ENCODE measurements at regions not wholly inside any gene's neighbourhood (a gene's known extent, or its start where the extent isn't known, plus 50 kb on each side); places are given as distances from the start of the nearest gene placed in this dataset.
"Not testable (repeated sequence)": the region's sequence is repeated elsewhere in the genome, so short reads cannot be mapped to it uniquely, and the experiment has no call there.

DNA sequence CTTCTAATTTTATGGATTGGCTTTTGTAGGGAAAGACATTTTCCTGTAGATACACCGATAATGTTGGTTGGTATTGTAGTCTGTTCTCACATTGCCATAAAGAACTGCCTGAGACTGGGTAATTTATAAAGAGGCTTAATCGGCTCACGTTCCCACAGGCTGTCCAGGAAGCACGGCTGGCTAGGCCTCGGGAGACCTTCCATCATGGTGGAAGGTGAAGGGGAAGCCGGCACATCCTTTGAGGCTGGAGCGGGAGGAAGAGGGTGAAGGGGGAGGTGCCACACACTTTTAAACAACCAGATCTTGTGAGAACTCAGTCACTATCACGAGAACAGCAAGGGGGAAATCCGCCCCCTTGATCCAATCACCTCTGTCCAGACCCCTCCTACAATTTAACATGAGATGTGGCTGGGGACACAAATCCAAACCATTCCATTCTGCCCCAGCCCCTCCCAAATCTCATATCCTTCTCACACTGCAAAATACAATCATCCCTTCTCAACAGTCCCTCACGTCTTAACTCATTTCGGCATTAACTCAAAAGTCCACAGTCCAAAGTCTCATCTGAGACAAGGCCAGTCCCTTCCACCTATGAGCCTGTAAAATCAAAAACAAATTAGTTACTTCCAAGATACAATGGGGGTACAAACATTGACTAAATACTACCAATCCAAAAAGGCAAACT lies 66.7 kb upstream of the EIF5 start:
- no peak for DNase-seq (ENCODE audit: low spot score)

- DNase-seq (ENCODE audit: low spot score), result no peak
These were observed 62.8 kb upstream of the EIF5 start for GRCh38 chr14:103271189-103271588.

- DNase-seq (ENCODE audit: low spot score), result no peak
These were observed 60.8 kb upstream of the EIF5 start for GRCh38 chr14:103273145-103273744.

DNA sequence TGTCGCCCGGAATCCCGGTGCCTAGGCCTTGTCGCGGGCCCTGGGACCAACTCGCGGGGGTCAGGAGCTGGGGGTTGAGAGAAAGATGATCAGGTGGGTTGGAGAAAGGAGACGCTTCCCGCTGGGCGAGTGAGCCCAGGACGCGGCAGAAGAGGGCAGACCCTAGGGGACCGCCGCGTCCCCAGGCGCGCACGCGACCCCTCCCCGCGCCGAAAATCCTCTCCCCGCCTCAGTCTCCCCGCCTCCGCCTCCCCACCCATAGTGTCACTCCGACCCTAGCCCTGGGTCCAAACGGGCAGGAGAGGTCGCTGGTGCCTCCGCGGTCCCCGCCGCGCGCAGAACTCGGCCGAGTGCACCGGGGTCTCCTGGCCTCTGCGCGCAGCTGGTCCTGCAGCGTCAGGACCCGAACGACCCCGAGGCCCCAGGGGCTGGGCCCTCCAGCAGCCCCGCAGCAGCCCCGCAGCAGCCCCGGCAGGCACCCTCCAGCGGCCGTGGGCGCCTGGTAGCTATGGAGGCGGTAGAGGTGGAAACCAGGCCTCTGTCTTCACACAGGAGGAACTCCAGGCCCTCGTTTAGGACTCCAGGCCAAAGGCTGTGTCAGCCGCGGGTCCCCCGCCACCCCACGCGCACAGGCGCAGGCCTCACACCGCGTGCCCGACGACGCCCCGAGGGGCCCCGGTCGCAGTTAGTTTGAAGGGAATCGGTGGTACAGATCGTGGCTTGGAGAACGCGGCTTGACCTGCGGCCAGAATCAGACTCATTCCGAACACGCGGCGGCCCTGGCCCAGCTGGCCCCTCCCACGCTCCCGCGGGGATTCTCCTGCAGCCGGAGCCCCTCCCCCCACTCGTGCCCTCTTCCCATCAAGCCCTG lies 60.1 kb upstream of the EIF5 start:
- no peak for DNase-seq (ENCODE audit: low spot score)

- no peak for DNase-seq (ENCODE audit: low spot score)
These were observed 59.0 kb upstream of the EIF5 start for GRCh38 chr14:103275000-103275399.

- DNase-seq (ENCODE audit: low spot score), result no peak
These were observed 56.1 kb upstream of the EIF5 start for GRCh38 chr14:103277931-103278330.

DNA sequence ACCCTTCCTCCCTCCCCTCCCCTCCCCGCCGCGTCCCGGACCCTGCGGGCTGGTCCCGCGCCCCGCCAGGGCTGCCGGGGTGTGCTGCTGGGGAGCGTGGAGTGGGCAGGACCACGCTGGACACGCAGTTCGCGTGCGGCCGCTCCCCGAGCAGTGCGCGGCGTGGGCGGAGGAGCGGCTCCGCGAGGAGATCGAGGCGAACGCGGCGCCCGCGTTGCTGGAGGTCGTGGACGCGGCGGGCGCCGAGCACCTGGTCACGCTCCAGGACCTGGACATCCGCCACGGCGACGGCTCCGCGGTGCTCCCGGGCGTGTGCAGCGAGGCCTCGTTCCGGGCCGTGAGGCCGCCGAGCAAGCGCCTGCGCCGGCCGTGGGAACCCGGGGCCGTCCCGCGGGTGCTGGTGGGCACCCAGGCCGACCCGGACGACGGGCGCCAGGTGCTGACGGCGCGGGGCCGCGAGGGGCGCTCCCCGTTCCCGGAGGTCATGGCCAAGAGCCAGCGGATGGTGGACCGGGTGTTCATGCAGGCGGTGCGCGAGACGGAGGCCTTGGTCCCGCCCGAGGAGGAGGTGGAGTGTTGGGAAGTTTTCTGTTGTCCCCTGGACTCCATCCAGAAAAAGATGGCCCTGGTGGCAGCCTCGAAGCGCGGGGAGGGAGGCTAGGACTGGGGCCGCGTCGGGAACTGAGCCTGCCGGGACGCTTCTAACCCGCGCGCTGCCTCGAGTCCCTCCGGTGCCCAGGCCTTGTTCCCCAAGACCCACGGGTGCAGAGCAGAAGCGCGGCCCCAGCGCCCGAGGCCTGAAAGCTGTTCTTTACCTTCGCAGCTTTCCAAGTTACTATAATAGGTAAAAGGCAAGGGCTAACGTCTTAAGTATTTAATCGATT lies 54.7 kb upstream of the EIF5 start:
- no peak for DNase-seq (ENCODE audit: low spot score)

GRCh38 chr14:103280278-103280928 lies 53.6 kb upstream of the EIF5 start:
- DNase-seq (ENCODE audit: low spot score), result no peak

DNA sequence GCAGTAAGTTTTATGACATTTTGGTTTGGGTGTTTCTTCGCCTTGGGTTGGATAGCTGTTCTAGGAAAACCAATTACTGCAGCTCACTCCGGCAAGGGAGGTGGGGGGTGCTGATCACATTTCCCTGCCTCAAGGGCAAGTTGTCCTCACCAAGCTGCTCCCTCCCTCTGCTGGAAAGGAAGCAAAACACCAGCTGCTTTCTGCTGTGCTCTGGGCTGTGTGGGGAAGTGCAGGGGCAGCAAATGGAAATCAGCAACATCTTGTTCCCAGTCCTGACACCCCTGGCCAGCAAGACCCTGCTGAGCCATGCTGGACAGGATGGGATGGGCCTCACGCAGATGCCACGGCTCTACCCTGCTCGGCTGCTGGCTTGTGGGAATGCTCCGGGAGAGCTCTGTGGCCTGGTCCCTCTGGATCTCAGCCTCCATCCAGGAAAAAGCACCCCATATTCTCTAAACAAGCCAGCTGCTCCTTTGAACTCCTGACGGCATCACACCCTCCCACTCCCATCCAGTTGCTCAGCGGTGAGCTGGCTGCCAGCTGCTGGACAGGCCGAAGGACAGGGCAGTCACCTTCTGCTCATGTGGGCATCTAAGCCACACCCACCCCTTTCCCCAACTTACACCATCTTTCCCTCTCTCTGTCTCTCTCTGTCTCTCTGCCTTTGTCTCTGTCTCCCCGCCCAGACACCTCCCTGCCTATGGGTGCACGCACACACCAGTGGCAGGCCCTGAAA lies 52.4 kb upstream of the EIF5 start:
- DNase-seq (ENCODE audit: low spot score), result peak; percentile 21

GRCh38 chr14:103282309-103282708 lies 51.7 kb upstream of the EIF5 start:
- DNase-seq (ENCODE audit: low spot score), result not testable (repeated sequence)

- no peak for DNase-seq (ENCODE audit: low spot score)
These were observed 51.1 kb upstream of the EIF5 start for GRCh38 chr14:103282932-103283331.

DNA sequence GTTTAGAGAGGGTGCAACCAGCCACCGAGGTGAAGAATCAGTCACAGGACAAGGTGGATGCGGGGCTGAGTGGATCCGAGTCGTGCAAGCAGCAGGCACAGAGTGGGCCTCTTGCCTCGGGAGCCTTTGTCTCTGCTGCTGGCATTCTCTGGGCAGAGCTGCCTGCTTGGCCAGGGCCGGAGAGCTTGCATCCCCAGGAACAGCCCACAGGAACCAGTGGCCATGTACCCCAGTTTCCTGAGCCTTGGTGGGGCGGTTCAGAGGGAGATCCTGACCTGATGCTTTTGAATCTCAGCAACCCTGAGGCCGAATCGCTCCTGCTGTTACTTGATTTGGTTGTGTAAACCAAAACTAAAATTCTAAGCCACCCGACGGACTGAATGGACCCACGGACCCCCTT lies 50.1 kb upstream of the EIF5 start:
- no peak for DNase-seq (ENCODE audit: low spot score)
